ENCODE measurements at regions not wholly inside any gene's neighbourhood (a gene's known extent, or its start where the extent isn't known, plus 50 kb on each side); places are given as distances from the start of the nearest gene placed in this dataset.

GRCh38 chr11:127888386-127888785 is 699.0 kb downstream of the ETS1 start:
- FAIRE-seq, result no peak
- H3K36me3 ChIP-seq (ENCODE audit: control insufficient read depth, insufficient read depth, low read length), result no peaks in the 10 kb centered on the region
- no peak for DNase-seq (ENCODE audit: low read depth)
- H3K4me3 ChIP-seq (ENCODE audit: low read depth, low read length), result no peak overlapping the region
- TF ChIP-seq CTCF (IDR thresholded peaks at IDR 0.05; ENCODE audit: insufficient read depth, low read length, severe bottlenecking), result no peak
- no peaks in the 10 kb centered on the region for H3K27me3 ChIP-seq (ENCODE audit: control insufficient read depth, insufficient read depth, low read length)

- TF ChIP-seq CTCF (IDR thresholded peaks at IDR 0.05; ENCODE audit: insufficient read depth, low read length, severe bottlenecking), result no peak
- FAIRE-seq (no peak), DNase-seq (ENCODE audit: low read depth) (no peak)
- H3K4me3 ChIP-seq (ENCODE audit: low read depth, low read length), result no peak overlapping the region
- no peaks in the 10 kb centered on the region for H3K36me3 ChIP-seq (ENCODE audit: control insufficient read depth, insufficient read depth, low read length)
- H3K27me3 ChIP-seq (ENCODE audit: control insufficient read depth, insufficient read depth, low read length), result no peaks in the 10 kb centered on the region
These were observed 712.2 kb downstream of the ETS1 start for GRCh38 chr11:127875131-127875530.

GRCh38 chr11:127873478-127873877 is 713.9 kb downstream of the ETS1 start:
- Histone ChIP-seq H3K36me3 (ENCODE audit: control insufficient read depth, insufficient read depth, low read length) (no peaks in the 10 kb centered on the region), H3K4me3 (ENCODE audit: low read depth, low read length) (no peak overlapping the region), H3K27me3 (ENCODE audit: control insufficient read depth, insufficient read depth, low read length) (no peaks in the 10 kb centered on the region)
- DNase-seq (ENCODE audit: low read depth) (no peak), FAIRE-seq (no peak)
- TF ChIP-seq CTCF (IDR thresholded peaks at IDR 0.05; ENCODE audit: insufficient read depth, low read length, severe bottlenecking), result no peak

DNA sequence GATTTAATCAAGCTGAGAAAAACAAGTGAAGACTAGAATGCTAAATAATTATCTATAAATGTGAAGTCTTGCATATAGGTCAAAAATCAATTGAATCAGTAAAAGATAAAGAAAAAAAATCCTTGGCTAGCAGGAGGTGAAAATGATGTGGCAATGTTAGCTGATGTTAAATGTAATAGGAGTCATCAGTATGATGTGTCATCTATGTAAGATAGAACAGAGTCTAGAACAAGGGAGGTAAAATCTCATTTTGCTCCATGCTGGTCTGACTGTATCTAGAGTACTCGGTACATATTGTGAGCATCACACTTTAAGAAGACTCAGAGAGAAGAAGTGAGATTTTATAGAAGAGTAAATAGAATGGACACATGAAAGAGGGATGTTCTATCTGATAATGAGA is 721.2 kb downstream of the ETS1 start:
- DNase-seq (ENCODE audit: low read depth) (peak; percentile 29), FAIRE-seq (no peak)
- Histone ChIP-seq H3K27me3 (ENCODE audit: control insufficient read depth, insufficient read depth, low read length) (no peaks in the 10 kb centered on the region), H3K4me3 (ENCODE audit: low read depth, low read length) (no peak overlapping the region), H3K36me3 (ENCODE audit: control insufficient read depth, insufficient read depth, low read length) (no peaks in the 10 kb centered on the region)
- no peak for TF ChIP-seq CTCF (IDR thresholded peaks at IDR 0.05; ENCODE audit: insufficient read depth, low read length, severe bottlenecking)

DNA sequence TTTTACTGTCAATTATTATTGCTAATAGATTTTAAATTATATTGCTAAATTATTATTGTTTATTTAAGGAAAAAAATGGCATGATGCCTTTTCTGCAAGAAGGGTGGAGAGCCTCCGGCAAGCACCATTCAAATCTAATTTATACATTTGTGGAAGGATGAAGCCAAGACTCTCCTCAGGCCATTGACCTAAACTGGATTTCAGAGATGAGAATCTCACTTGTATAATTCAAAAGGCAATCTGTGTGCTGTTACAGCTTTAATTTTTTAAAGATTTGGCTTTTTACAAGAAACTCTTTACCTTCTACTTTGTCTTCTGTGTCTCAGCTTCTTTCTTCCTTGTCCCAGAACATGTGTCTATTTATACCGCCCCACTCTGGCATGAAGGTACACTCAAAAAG is 722.5 kb downstream of the ETS1 start:
- TF ChIP-seq CTCF (IDR thresholded peaks at IDR 0.05; ENCODE audit: insufficient read depth, low read length, severe bottlenecking), result no peak
- FAIRE-seq (no peak), DNase-seq (ENCODE audit: low read depth) (no peak)
- H3K4me3 ChIP-seq (ENCODE audit: low read depth, low read length), result no peak overlapping the region
- H3K36me3 ChIP-seq (ENCODE audit: control insufficient read depth, insufficient read depth, low read length), result no peaks in the 10 kb centered on the region
- no peaks in the 10 kb centered on the region for H3K27me3 ChIP-seq (ENCODE audit: control insufficient read depth, insufficient read depth, low read length)

GRCh38 chr11:127862406-127862805 is 725.0 kb downstream of the ETS1 start:
- TF ChIP-seq CTCF (IDR thresholded peaks at IDR 0.05; ENCODE audit: insufficient read depth, low read length, severe bottlenecking), result no peak
- DNase-seq (ENCODE audit: low read depth) (peak; percentile 33), FAIRE-seq (no peak)
- Histone ChIP-seq H3K4me3 (ENCODE audit: low read depth, low read length) (no peak overlapping the region), H3K36me3 (ENCODE audit: control insufficient read depth, insufficient read depth, low read length) (no peaks in the 10 kb centered on the region), H3K27me3 (ENCODE audit: control insufficient read depth, insufficient read depth, low read length) (no peaks in the 10 kb centered on the region)

All from bronchial epithelial cell (primary cell).